GM19452 (cell line): ENCODE measurements at regions not wholly inside any gene's neighbourhood (a gene's known extent, or its start where the extent isn't known, plus 50 kb on each side); places are given as distances from the start of the nearest gene placed in this dataset.
"Not testable (repeated sequence)": the region's sequence is repeated elsewhere in the genome, so short reads cannot be mapped to it uniquely, and the experiment has no call there.

Source experiments
- ATAC-seq: cut with Tn5 transposase; IDR thresholded peaks from one replicate; pipeline ENCODE4 v1.9.1; 2021; ENCODE audit not compliant: unreplicated experiment

- no peak for ATAC-seq
Measured at GRCh38 chr6:167208819-167209576, 51.2 kb upstream of the GPR31 start.

GRCh38 chr6:167209577-167209975, 51.8 kb upstream of the GPR31 start:
- ATAC-seq, result no peak

GRCh38 chr6:167210375-167211294, 52.9 kb upstream of the GPR31 start:
- ATAC-seq, result no peak

GRCh38 chr6:167211295-167211648, 53.5 kb upstream of the GPR31 start:
- ATAC-seq, result no peak

- ATAC-seq, result no peak
Measured at GRCh38 chr6:167211881-167212712, 54.3 kb upstream of the GPR31 start.

GRCh38 chr6:167212713-167213005, 54.9 kb upstream of the GPR31 start:
- peak; percentile 79 for ATAC-seq

GRCh38 chr6:167214206-167214605, 56.4 kb upstream of the GPR31 start:
- ATAC-seq, result no peak

GRCh38 chr6:167215429-167216250, 57.9 kb upstream of the GPR31 start:
- ATAC-seq, result not testable (repeated sequence)

- ATAC-seq, result not testable (repeated sequence)
Measured at GRCh38 chr6:167216390-167217050, 58.7 kb upstream of the GPR31 start.

- not testable (repeated sequence) for ATAC-seq
Measured at GRCh38 chr6:167217073-167217472, 59.3 kb upstream of the GPR31 start.

GRCh38 chr6:167217951-167218759, 60.4 kb upstream of the GPR31 start:
- ATAC-seq, result not testable (repeated sequence)

GRCh38 chr6:167219079-167219478, 61.3 kb upstream of the GPR31 start:
- not testable (repeated sequence) for ATAC-seq

GRCh38 chr6:167219967-167220512, 62.3 kb upstream of the GPR31 start:
- no peak for ATAC-seq

- no peak for ATAC-seq
Measured at GRCh38 chr6:167221400-167222201, 63.8 kb upstream of the GPR31 start.

- ATAC-seq, result not testable (repeated sequence)
Measured at GRCh38 chr6:167225566-167226382, 65.3 kb upstream of the UNC93A start.

GRCh38 chr6:167226383-167226685, 64.8 kb upstream of the UNC93A start:
- ATAC-seq, result no peak

GRCh38 chr6:167226791-167227190, 64.3 kb upstream of the UNC93A start:
- ATAC-seq, result no peak
